ENCODE measurements at regions not wholly inside any gene's neighbourhood (a gene's known extent, or its start where the extent isn't known, plus 50 kb on each side); places are given as distances from the start of the nearest gene placed in this dataset.
A peak's percentile ranks its signal among the peaks of the same experiment; 100 is the strongest.

DNA sequence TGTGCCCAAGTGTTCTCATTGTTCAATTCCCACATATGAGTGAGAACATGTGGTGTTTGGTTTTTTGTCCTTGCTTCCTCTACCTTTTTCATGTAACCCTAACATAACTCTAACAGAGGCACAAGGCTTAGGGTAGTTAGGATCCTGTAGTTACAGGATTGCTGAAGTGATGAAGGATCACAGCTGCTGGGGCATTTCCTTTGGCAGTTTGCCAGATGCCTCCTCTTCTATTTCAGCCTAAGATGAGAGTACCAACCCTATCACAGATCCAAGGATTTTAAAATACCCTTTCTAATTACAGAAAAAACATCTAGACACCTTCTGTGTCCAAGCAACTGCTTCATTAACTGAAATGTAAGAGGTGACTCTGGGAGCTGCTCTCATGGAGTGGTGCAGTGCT is 141.7 kb upstream of the COL1A2 start (continued):
- TF ChIP-seq USF2 (IDR thresholded peaks at IDR 0.05), result no peak
- no peak for TF ChIP-seq HEYL (CRISPR knock-in tag; IDR thresholded peaks at IDR 0.05)
- no peak for TF ChIP-seq KDM1A (IDR thresholded peaks at IDR 0.05; ENCODE audit: low read depth)
- TF ChIP-seq EHF (CRISPR knock-in tag; IDR thresholded peaks at IDR 0.05), result no peak
- TF ChIP-seq POLR2A (IDR thresholded peaks at IDR 0.05; ENCODE audit: low read length), result no peak

DNA sequence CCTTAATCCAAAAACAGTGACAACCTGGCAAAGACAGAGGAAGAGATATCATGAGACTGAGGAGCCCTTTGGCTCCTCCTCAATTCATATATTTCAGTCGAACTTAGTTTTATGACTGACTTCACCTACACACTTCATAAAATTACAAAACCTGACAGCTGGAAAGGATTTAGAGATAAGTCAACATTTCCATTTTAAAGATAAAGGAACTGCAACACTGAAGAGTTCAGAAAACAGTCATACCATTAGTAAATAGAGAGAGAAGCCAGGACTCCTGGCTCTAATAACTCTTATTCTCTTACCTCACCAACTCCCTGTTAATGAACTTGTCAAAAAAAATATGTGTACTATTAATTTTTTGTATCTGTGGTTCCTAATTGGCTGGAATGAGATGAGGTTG is 141.0 kb upstream of the COL1A2 start:
- CTCF ChIA-PET, result no interaction called here
- H3K4me2 ChIP-seq, result no peak overlapping the region
- DNase-seq (ENCODE audit: low read depth in 1 of 2, low spot score in 1 of 2), result no peak
- H3K4me1 ChIP-seq, result no peaks in the 10 kb centered on the region
- H3K27ac ChIP-seq, result no peak overlapping the region
- TF ChIP-seq ZSCAN20 (CRISPR knock-in tag; IDR thresholded peaks at IDR 0.05) (no peak), PHF8 (IDR thresholded peaks at IDR 0.05; ENCODE audit: borderline replicate concordance, low read depth) (no peak), EHMT2 (IDR thresholded peaks at IDR 0.05; ENCODE audit: low read depth) (no peak), RCOR1 (IDR thresholded peaks at IDR 0.05; ENCODE audit: low read depth, low read length) (no peak), HEYL (CRISPR knock-in tag; IDR thresholded peaks at IDR 0.05) (no peak), MAZ (IDR thresholded peaks at IDR 0.05; ENCODE audit: borderline replicate concordance, low read depth, low read length) (no peak), ZC3H11A (IDR thresholded peaks at IDR 0.05) (no peak), ZFP36 (IDR thresholded peaks at IDR 0.05; ENCODE audit: borderline replicate concordance, partially characterized antibody) (no peak), CBX2 (IDR thresholded peaks at IDR 0.05; ENCODE audit: borderline replicate concordance, low read depth) (no peak), JUNB (IDR thresholded peaks at IDR 0.05) (no peak), KDM5A (IDR thresholded peaks at IDR 0.05) (no peak), BHLHE40 (IDR thresholded peaks at IDR 0.05; ENCODE audit: low read depth, low read length) (no peak), CBX8 (IDR thresholded peaks at IDR 0.05) (no peak), FOSB (CRISPR knock-in tag; IDR thresholded peaks at IDR 0.05) (no peak), SREBF2 (IDR thresholded peaks at IDR 0.05) (no peak), FOSL2 (IDR thresholded peaks at IDR 0.05) (no peak), FOSL2 (CRISPR knock-in tag; IDR thresholded peaks at IDR 0.05) (no peak), POLR2A (IDR thresholded peaks at IDR 0.05; ENCODE audit: low read length) (no peak)
- WGBS (ENCODE audit: missing lambda C conversion rate), result 39% methylated on average over 1 of the region's 1 CpG
- H3K9me3 ChIP-seq, result no peaks in the 10 kb centered on the region
- no peak overlapping the region for H3K4me3 ChIP-seq
- POLR2A ChIA-PET, result no interaction called here
- no peak for ATAC-seq
- FAIRE-seq, result no peak

- TF ChIP-seq RARB (CRISPR knock-in tag; IDR thresholded peaks at IDR 0.05) (no peak), NR3C1 (IDR thresholded peaks at IDR 0.05) (no peak), HOXA7 (CRISPR knock-in tag; IDR thresholded peaks at IDR 0.05) (no peak), HMGXB4 (CRISPR knock-in tag; IDR thresholded peaks at IDR 0.05; ENCODE audit: borderline replicate concordance) (no peak), SREBF2 (IDR thresholded peaks at IDR 0.05) (no peak), ZC3H11A (IDR thresholded peaks at IDR 0.05) (no peak), FOXS1 (CRISPR knock-in tag; IDR thresholded peaks at IDR 0.05) (no peak), POLR2A (IDR thresholded peaks at IDR 0.05; ENCODE audit: low read length) (no peak), CBX8 (IDR thresholded peaks at IDR 0.05) (no peak), PHF8 (IDR thresholded peaks at IDR 0.05; ENCODE audit: borderline replicate concordance, low read depth) (no peak), ZNF302 (CRISPR knock-in tag; IDR thresholded peaks at IDR 0.05) (no peak), HEYL (CRISPR knock-in tag; IDR thresholded peaks at IDR 0.05) (no peak)
- TF ChIP-seq, protein P1, sequence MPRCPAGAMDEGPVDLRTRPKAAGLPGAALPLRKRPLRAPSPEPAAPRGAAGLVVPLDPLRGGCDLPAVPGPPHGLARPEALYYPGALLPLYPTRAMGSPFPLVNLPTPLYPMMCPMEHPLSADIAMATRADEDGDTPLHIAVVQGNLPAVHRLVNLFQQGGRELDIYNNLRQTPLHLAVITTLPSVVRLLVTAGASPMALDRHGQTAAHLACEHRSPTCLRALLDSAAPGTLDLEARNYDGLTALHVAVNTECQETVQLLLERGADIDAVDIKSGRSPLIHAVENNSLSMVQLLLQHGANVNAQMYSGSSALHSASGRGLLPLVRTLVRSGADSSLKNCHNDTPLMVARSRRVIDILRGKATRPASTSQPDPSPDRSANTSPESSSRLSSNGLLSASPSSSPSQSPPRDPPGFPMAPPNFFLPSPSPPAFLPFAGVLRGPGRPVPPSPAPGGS (IDR thresholded peaks at IDR 0.05), result no peak
- FAIRE-seq, result no peak
Observed at GRCh38 chr7:94258418-94259300, 136.0 kb upstream of the COL1A2 start.

More at GRCh38 chr7:94258418-94259300, 136.0 kb upstream of the COL1A2 start:
- Histone ChIP-seq H3K4me3 (no peak overlapping the region), H3K4me1 (no peaks in the 10 kb centered on the region), H3K9me3 (no peaks in the 10 kb centered on the region), H3K27ac (0 out of 6 replicates have a peak overlapping the region, but pooled peaks of 1 of the 2 experiments have one; percentile 5), H3K4me2 (no peak overlapping the region)
- 89% methylated on average over 11 of the region's 11 CpGs for WGBS (ENCODE audit: missing lambda C conversion rate)
- ChIA-PET CTCF (interaction anchor here (1.0 kb wide), 1 partner anchor 10 kb away, joined by 4 read pairs; no protein-coding TSS in a partner anchor), POLR2A (no interaction called here)
- DNase-seq (ENCODE audit: low read depth in 1 of 2, low spot score in 1 of 2), result no peak
- no peak for ATAC-seq
